ENCODE measurements at regions not wholly inside any gene's neighbourhood (a gene's known extent, or its start where the extent isn't known, plus 50 kb on each side); places are given as distances from the start of the nearest gene placed in this dataset.
A peak's percentile ranks its signal among the peaks of the same experiment; 100 is the strongest.
"Not testable (repeated sequence)": the region's sequence is repeated elsewhere in the genome, so short reads cannot be mapped to it uniquely, and the experiment has no call there.

- DNase-seq (ENCODE audit: low spot score): no peak
- no peak for TF ChIP-seq CTCF (conservative IDR thresholded peaks at IDR 0.05; ENCODE audit: low read depth)
- ChIA-PET POLR2A (ENCODE audit: low non-redundant PET) (no interaction called here), CTCF (no interaction called here)
- no peak overlapping the region for H3K27ac ChIP-seq
Observed at GRCh38 chr2:109690822-109691541, 76.8 kb downstream of the SOWAHC start.

- ChIA-PET CTCF (no interaction called here), POLR2A (ENCODE audit: low non-redundant PET) (no interaction called here)
Observed at GRCh38 chr2:109692013-109692743, 78.0 kb downstream of the SOWAHC start.

GRCh38 chr2:109692831-109693230 lies 78.7 kb downstream of the SOWAHC start:
- DNase-seq (ENCODE audit: low spot score); POLR2A ChIA-PET (ENCODE audit: low non-redundant PET); CTCF ChIA-PET; H3K27ac ChIP-seq: not testable (repeated sequence)

More at GRCh38 chr2:109692013-109692743, 78.0 kb downstream of the SOWAHC start:
- no peak for TF ChIP-seq CTCF (conservative IDR thresholded peaks at IDR 0.05; ENCODE audit: low read depth)
- no peak for DNase-seq (ENCODE audit: low spot score)
- no peak overlapping the region for H3K27ac ChIP-seq

GRCh38 chr2:109693292-109693691 lies 79.1 kb downstream of the SOWAHC start:
- POLR2A ChIA-PET (ENCODE audit: low non-redundant PET); DNase-seq (ENCODE audit: low spot score); CTCF ChIA-PET; H3K27ac ChIP-seq: not testable (repeated sequence)

- no peak for DNase-seq (ENCODE audit: low spot score)
- no peak for TF ChIP-seq CTCF (conservative IDR thresholded peaks at IDR 0.05; ENCODE audit: low read depth)
- POLR2A ChIA-PET (ENCODE audit: low non-redundant PET): no interaction called here
- CTCF ChIA-PET: no interaction called here
- no peak overlapping the region; the same call in 1 of the 2 replicates for H3K27ac ChIP-seq
Observed at GRCh38 chr2:109694190-109694589, 80.0 kb downstream of the SOWAHC start.

GRCh38 chr2:109695290-109695689 lies 81.1 kb downstream of the SOWAHC start:
- DNase-seq (ENCODE audit: low spot score): no peak
- no peak overlapping the region for H3K27ac ChIP-seq
- ChIA-PET POLR2A (ENCODE audit: low non-redundant PET) (no interaction called here), CTCF (interaction anchor here (0.8 kb wide), 1 partner anchor 32 kb away, joined by 6 read pairs; no protein-coding TSS in a partner anchor)
- TF ChIP-seq CTCF (conservative IDR thresholded peaks at IDR 0.05; ENCODE audit: low read depth): no peak

- H3K27ac ChIP-seq: peak overlapping the region; percentile 75
- ChIA-PET CTCF (interaction anchor here (0.6 kb wide), 1 partner anchor 88 kb away, joined by 3 read pairs; no protein-coding TSS in a partner anchor), POLR2A (ENCODE audit: low non-redundant PET) (no interaction called here)
- no peak for TF ChIP-seq CTCF (conservative IDR thresholded peaks at IDR 0.05; ENCODE audit: low read depth)
- DNase-seq (ENCODE audit: low spot score): no peak
Observed at GRCh38 chr2:109699646-109700045, 85.5 kb downstream of the SOWAHC start.
